ENCODE measurements at regions not wholly inside any gene's neighbourhood (a gene's known extent, or its start where the extent isn't known, plus 50 kb on each side); places are given as distances from the start of the nearest gene placed in this dataset.

- no peaks in the 10 kb centered on the region for H3K36me3 ChIP-seq
- no peak for TF ChIP-seq POLR2A (IDR thresholded peaks at IDR 0.05)
- no peaks in the 10 kb centered on the region for H3K4me1 ChIP-seq
- no peaks in the 10 kb centered on the region for H3K9me3 ChIP-seq
- H3K27me3 ChIP-seq: no peaks in the 10 kb centered on the region
- DNase-seq: no peak
- H3K4me3 ChIP-seq: no peak overlapping the region
- no peak overlapping the region for H3K27ac ChIP-seq
These were observed 429.2 kb upstream of the DACH1 start for GRCh38 chr13:72296246-72296645.

GRCh38 chr13:72295153-72295552, 428.1 kb upstream of the DACH1 start:
- Histone ChIP-seq H3K36me3 (no peaks in the 10 kb centered on the region), H3K27ac (no peak overlapping the region), H3K27me3 (no peaks in the 10 kb centered on the region), H3K4me3 (no peak overlapping the region), H3K4me1 (no peaks in the 10 kb centered on the region), H3K9me3 (no peaks in the 10 kb centered on the region)
- DNase-seq: no peak
- no peak for TF ChIP-seq POLR2A (IDR thresholded peaks at IDR 0.05)
- TF ChIP-seq, protein P1, sequence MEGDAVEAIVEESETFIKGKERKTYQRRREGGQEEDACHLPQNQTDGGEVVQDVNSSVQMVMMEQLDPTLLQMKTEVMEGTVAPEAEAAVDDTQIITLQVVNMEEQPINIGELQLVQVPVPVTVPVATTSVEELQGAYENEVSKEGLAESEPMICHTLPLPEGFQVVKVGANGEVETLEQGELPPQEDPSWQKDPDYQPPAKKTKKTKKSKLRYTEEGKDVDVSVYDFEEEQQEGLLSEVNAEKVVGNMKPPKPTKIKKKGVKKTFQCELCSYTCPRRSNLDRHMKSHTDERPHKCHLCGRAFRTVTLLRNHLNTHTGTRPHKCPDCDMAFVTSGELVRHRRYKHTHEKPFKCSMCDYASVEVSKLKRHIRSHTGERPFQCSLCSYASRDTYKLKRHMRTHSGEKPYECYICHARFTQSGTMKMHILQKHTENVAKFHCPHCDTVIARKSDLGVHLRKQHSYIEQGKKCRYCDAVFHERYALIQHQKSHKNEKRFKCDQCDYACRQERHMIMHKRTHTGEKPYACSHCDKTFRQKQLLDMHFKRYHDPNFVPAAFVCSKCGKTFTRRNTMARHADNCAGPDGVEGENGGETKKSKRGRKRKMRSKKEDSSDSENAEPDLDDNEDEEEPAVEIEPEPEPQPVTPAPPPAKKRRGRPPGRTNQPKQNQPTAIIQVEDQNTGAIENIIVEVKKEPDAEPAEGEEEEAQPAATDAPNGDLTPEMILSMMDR (IDR thresholded peaks at IDR 0.05): no peak

GRCh38 chr13:72293206-72293605, 426.2 kb upstream of the DACH1 start:
- Histone ChIP-seq H3K36me3 (no peaks in the 10 kb centered on the region), H3K9me3 (no peaks in the 10 kb centered on the region), H3K4me1 (no peaks in the 10 kb centered on the region), H3K27me3 (no peaks in the 10 kb centered on the region), H3K4me3 (no peak overlapping the region), H3K27ac (no peak overlapping the region)
- TF ChIP-seq, protein P1 (IDR thresholded peaks at IDR 0.05): no peak
- TF ChIP-seq POLR2A (IDR thresholded peaks at IDR 0.05): no peak
- no peak for DNase-seq

- Histone ChIP-seq H3K27ac (no peak overlapping the region), H3K4me1 (no peaks in the 10 kb centered on the region), H3K4me3 (no peak overlapping the region), H3K9me3 (no peaks in the 10 kb centered on the region), H3K27me3 (no peaks in the 10 kb centered on the region), H3K36me3 (no peaks in the 10 kb centered on the region)
- DNase-seq: no peak
- no peak for TF ChIP-seq POLR2A (IDR thresholded peaks at IDR 0.05)
- TF ChIP-seq, protein P1 (IDR thresholded peaks at IDR 0.05): no peak
These were observed 424.1 kb upstream of the DACH1 start for GRCh38 chr13:72290962-72291681.

GRCh38 chr13:72286421-72286820, 419.4 kb upstream of the DACH1 start:
- H3K36me3 ChIP-seq: no peaks in the 10 kb centered on the region
- H3K4me1 ChIP-seq: no peaks in the 10 kb centered on the region
- TF ChIP-seq, protein P1 (IDR thresholded peaks at IDR 0.05): no peak
- no peak for TF ChIP-seq POLR2A (IDR thresholded peaks at IDR 0.05)
- H3K4me3 ChIP-seq: no peak overlapping the region
- H3K9me3 ChIP-seq: no peaks in the 10 kb centered on the region
- no peaks in the 10 kb centered on the region for H3K27me3 ChIP-seq
- no peak overlapping the region for H3K27ac ChIP-seq
- no peak for DNase-seq

- Histone ChIP-seq H3K36me3 (no peaks in the 10 kb centered on the region), H3K4me3 (no peak overlapping the region), H3K27me3 (no peaks in the 10 kb centered on the region), H3K4me1 (no peaks in the 10 kb centered on the region), H3K27ac (no peak overlapping the region), H3K9me3 (no peaks in the 10 kb centered on the region)
- no peak for DNase-seq
- TF ChIP-seq POLR2A (IDR thresholded peaks at IDR 0.05): no peak
- TF ChIP-seq, protein P1 (IDR thresholded peaks at IDR 0.05): no peak
These were observed 417.8 kb upstream of the DACH1 start for GRCh38 chr13:72284791-72285190.

Measured in Peyer's patch (tissue), 4 donors.